GM21576 (cell line): ENCODE measurements at regions not wholly inside any gene's neighbourhood (a gene's known extent, or its start where the extent isn't known, plus 50 kb on each side); places are given as distances from the start of the nearest gene placed in this dataset.

Experiments
- ATAC-seq: cut with Tn5 transposase; IDR thresholded peaks from one replicate; pipeline ENCODE4 v1.9.1; 2021; ENCODE audit warnings: mild to moderate bottlenecking, moderate library complexity; ENCODE audit not compliant: unreplicated experiment

- ATAC-seq = no peak
Measured at GRCh38 chr4:127149086-127149485, 483.7 kb upstream of the INTU start.

- no peak for ATAC-seq
Measured at GRCh38 chr4:127151941-127152340, 480.8 kb upstream of the INTU start.

- no peak for ATAC-seq
Measured at GRCh38 chr4:127155116-127155515, 477.6 kb upstream of the INTU start.

- ATAC-seq = no peak
Measured at GRCh38 chr4:127155555-127155954, 477.2 kb upstream of the INTU start.

GRCh38 chr4:127162741-127163140 is 470.0 kb upstream of the INTU start:
- ATAC-seq = no peak

- no peak for ATAC-seq
Measured at GRCh38 chr4:127165971-127166370, 466.8 kb upstream of the INTU start.

- ATAC-seq = no peak
Measured at GRCh38 chr4:127174201-127174600, 458.6 kb upstream of the INTU start.

- ATAC-seq = no peak
Measured at GRCh38 chr4:127174616-127175015, 458.1 kb upstream of the INTU start.

- no peak for ATAC-seq
Measured at GRCh38 chr4:127179256-127180087, 453.3 kb upstream of the INTU start.

GRCh38 chr4:127181001-127181400 is 451.8 kb upstream of the INTU start:
- no peak for ATAC-seq

GRCh38 chr4:127182687-127183086 is 450.1 kb upstream of the INTU start:
- no peak for ATAC-seq

- no peak for ATAC-seq
Measured at GRCh38 chr4:127188847-127189246, 443.9 kb upstream of the INTU start.

- no peak for ATAC-seq
Measured at GRCh38 chr4:127194281-127194680, 438.5 kb upstream of the INTU start.

- no peak for ATAC-seq
Measured at GRCh38 chr4:127196655-127197352, 436.0 kb upstream of the INTU start.

GRCh38 chr4:127203562-127204200 is 429.1 kb upstream of the INTU start:
- ATAC-seq = no peak

GRCh38 chr4:127204322-127204721 is 428.4 kb upstream of the INTU start:
- ATAC-seq = no peak

GRCh38 chr4:127209580-127210095 is 423.1 kb upstream of the INTU start:
- no peak for ATAC-seq

GRCh38 chr4:127210893-127211649 is 421.7 kb upstream of the INTU start:
- no peak for ATAC-seq

- ATAC-seq = no peak
Measured at GRCh38 chr4:127211650-127212560, 420.9 kb upstream of the INTU start.

GRCh38 chr4:127212701-127213100 is 420.1 kb upstream of the INTU start:
- no peak for ATAC-seq
